ENCODE measurements at regions not wholly inside any gene's neighbourhood (a gene's known extent, or its start where the extent isn't known, plus 50 kb on each side); places are given as distances from the start of the nearest gene placed in this dataset.

GRCh38 chr3:194072691-194073279 is 63.2 kb upstream of the HES1 start:
- TF ChIP-seq POLR2AphosphoS5 (IDR thresholded peaks at IDR 0.05; ENCODE audit: low read depth, low read length): no peak
- no peak for TF ChIP-seq POLR2A (IDR thresholded peaks at IDR 0.05; ENCODE audit: low read depth, low read length)
- no peak for TF ChIP-seq SPI1 (IDR thresholded peaks at IDR 0.05; ENCODE audit: low read depth, low read length)
- TF ChIP-seq TAF1 (IDR thresholded peaks at IDR 0.05; ENCODE audit: low read depth, low read length): no peak
- TF ChIP-seq PAX5 (IDR thresholded peaks at IDR 0.05; ENCODE audit: insufficient read depth, low read length, severe bottlenecking): no peak
